A673 (cell line): ENCODE measurements at regions not wholly inside any gene's neighbourhood (a gene's known extent, or its start where the extent isn't known, plus 50 kb on each side); places are given as distances from the start of the nearest gene placed in this dataset.

Experiments used
- BruUV-seq: library from RNA; stranded (reverse); fragments of 400-500 nt; replicated peaks from 2 replicates; lab custom pipeline; 2021; lab: Mats Ljungman, UMichigan
- CTCF ChIA-PET: fragments of 300-600 bp; sonication (Branson Sonifier 250); formaldehyde crosslinking; loops from one replicate; lab custom pipeline; 2022; ENCODE audit warnings: antibody characterized with exemption; lab: Charles Lee
- POLR2A ChIA-PET: fragments of 300-600 bp; sonication (Branson Sonifier 250); formaldehyde crosslinking; loops from one replicate; lab custom pipeline; 2022; ENCODE audit warnings: antibody characterized with exemption; ENCODE audit not compliant: low non-redundant PET; lab: Charles Lee
- DNase-seq: peaks from one replicate; pipeline ENCODE4 v3.0.0-alpha.2; 2015; ENCODE audit warnings: low spot score
- H3K27ac ChIP-seq: fragments of 200-600 bp; sonication (generic); 2 replicates; pipeline ENCODE4 v1.5.1; 2016; ENCODE audit warnings: mixed run types, low read depth, mild to moderate bottlenecking, mixed read lengths, antibody characterized with exemption, low read length; ENCODE audit not compliant: poor library complexity, severe bottlenecking
- H3K27me3 ChIP-seq: fragments of 200-600 bp; sonication (generic); replicated peaks from 2 replicates; pipeline ENCODE4 v1.6.1; 2017; ENCODE audit warnings: mixed run types, low read depth, mild to moderate bottlenecking, mixed read lengths, antibody characterized with exemption, low read length; ENCODE audit not compliant: insufficient read depth, poor library complexity
- H3K36me3 ChIP-seq: fragments of 200-600 bp; sonication (generic); 2 replicates; pipeline ENCODE4 v1.6.1; 2016; ENCODE audit warnings: mixed run types, mild to moderate bottlenecking, mixed read lengths, antibody characterized with exemption, low read length; ENCODE audit not compliant: insufficient read depth, poor library complexity, severe bottlenecking
- H3K4me1 ChIP-seq: fragments of 200-600 bp; sonication (generic); 2 replicates; pipeline ENCODE4 v1.6.1; 2017; ENCODE audit warnings: mixed run types, mild to moderate bottlenecking, mixed read lengths, antibody characterized with exemption, low read length; ENCODE audit not compliant: insufficient read depth, poor library complexity, severe bottlenecking
- H3K4me3 ChIP-seq: fragments of 200-600 bp; sonication (generic); 2 replicates; pipeline ENCODE4 v1.5.1; 2016; ENCODE audit warnings: low read depth, mixed run types, mild to moderate bottlenecking, mixed read lengths, low read length; ENCODE audit not compliant: poor library complexity, severe bottlenecking
- H3K9me3 ChIP-seq: fragments of 200-600 bp; sonication (generic); 2 replicates; pipeline ENCODE4 v1.6.1; 2016; ENCODE audit warnings: mixed run types, low read depth, mild to moderate bottlenecking, mixed read lengths, antibody characterized with exemption, low read length; ENCODE audit not compliant: poor library complexity, severe bottlenecking
- CTCF ChIP-seq: fragments of 300-800, 200-600 bp; sonication (generic); conservative IDR thresholded peaks from 2 replicates; pipeline ENCODE4 v1.5.1; 2017; ENCODE audit warnings: low read depth, mild to moderate bottlenecking, antibody characterized with exemption, low read length, moderate library complexity, mixed read lengths
- EZH2 ChIP-seq: fragments of 200-600 bp; sonication (generic); IDR thresholded peaks from 2 replicates; pipeline ENCODE4 v1.6.1; 2017; ENCODE audit warnings: borderline replicate concordance, low read depth, mild to moderate bottlenecking, mixed read lengths, antibody characterized with exemption, low read length; ENCODE audit not compliant: poor library complexity, severe bottlenecking
- intact Hi-C: fragments of 100-400 bp; cut with micrococcal nuclease; formaldehyde crosslinking; loops from one replicate; pipeline ENCODE4 v1.10.0; 2022; ENCODE audit not compliant: unreplicated experiment

GRCh38 chr12:111283966-111284365 is 84.9 kb downstream of the PHETA1 start:
- BruUV-seq = no TSS peak
- CTCF ChIA-PET = no interaction called here
- DNase-seq = no peak
- H3K9me3 ChIP-seq = no peaks in the 10 kb centered on the region
- TF ChIP-seq EZH2 (no peak), CTCF (no peak)
- no peaks in the 10 kb centered on the region for H3K4me1 ChIP-seq
- no peaks in the 10 kb centered on the region for H3K27me3 ChIP-seq
- H3K4me3 ChIP-seq = no peak overlapping the region
- no peak overlapping the region for H3K27ac ChIP-seq
- no peaks in the 10 kb centered on the region for H3K36me3 ChIP-seq
- intact Hi-C loops = no loop called here
- POLR2A ChIA-PET = interaction anchor here (0.6 kb wide), 1 partner anchor 397 kb away, joined by 4 read pairs; no protein-coding TSS in a partner anchor

- no peak for DNase-seq
- H3K9me3 ChIP-seq = no peaks in the 10 kb centered on the region
- H3K4me1 ChIP-seq = no peaks in the 10 kb centered on the region
- no peak overlapping the region for H3K4me3 ChIP-seq
- H3K27ac ChIP-seq = no peak overlapping the region
- intact Hi-C loops = no loop called here
- POLR2A ChIA-PET = interaction anchor here (0.6 kb wide), 1 partner anchor 398 kb away, joined by 4 read pairs; no protein-coding TSS in a partner anchor
- H3K36me3 ChIP-seq = no peaks in the 10 kb centered on the region
- no TSS peak for BruUV-seq
- CTCF ChIA-PET = no interaction called here
- TF ChIP-seq CTCF (no peak), EZH2 (no peak)
- no peaks in the 10 kb centered on the region for H3K27me3 ChIP-seq
These were observed 85.4 kb downstream of the PHETA1 start for GRCh38 chr12:111283521-111283920.

- Histone ChIP-seq H3K27ac (no peak overlapping the region), H3K36me3 (no peaks in the 10 kb centered on the region), H3K4me3 (no peak overlapping the region), H3K27me3 (no peaks in the 10 kb centered on the region), H3K4me1 (no peaks in the 10 kb centered on the region), H3K9me3 (no peaks in the 10 kb centered on the region)
- DNase-seq = no peak
- intact Hi-C loops = no loop called here
- CTCF ChIA-PET = no interaction called here
- TF ChIP-seq CTCF = no peak
- no peak for TF ChIP-seq EZH2
- POLR2A ChIA-PET = no interaction called here
- no TSS peak for BruUV-seq
These were observed 91.3 kb downstream of the PHETA1 start for GRCh38 chr12:111277570-111277969.
